H7 (cell line): ENCODE measurements at regions not wholly inside any gene's neighbourhood (a gene's known extent, or its start where the extent isn't known, plus 50 kb on each side); places are given as distances from the start of the nearest gene placed in this dataset.
A peak's percentile ranks its signal among the peaks of the same experiment; 100 is the strongest.

Experiments
- DNase-seq: peaks from one replicate; pipeline ENCODE4 v3.0.0; 2012
- H3K27me3 ChIP-seq: 2 replicates; pipeline ENCODE4 v1.6.0; 2011; ENCODE audit warnings: mild to moderate bottlenecking, low read length; ENCODE audit not compliant: control insufficient read depth, insufficient read depth
- H3K36me3 ChIP-seq: replicated peaks from 2 replicates; pipeline ENCODE4 v1.5.1; 2011; ENCODE audit warnings: low read length; ENCODE audit not compliant: control insufficient read depth, insufficient read depth
- H3K4me3 ChIP-seq: 2 replicates; pipeline ENCODE4 v1.5.1; 2011; ENCODE audit warnings: low read depth, mild to moderate bottlenecking, control low read depth, low read length, moderate library complexity; ENCODE audit not compliant: insufficient read depth

DNA sequence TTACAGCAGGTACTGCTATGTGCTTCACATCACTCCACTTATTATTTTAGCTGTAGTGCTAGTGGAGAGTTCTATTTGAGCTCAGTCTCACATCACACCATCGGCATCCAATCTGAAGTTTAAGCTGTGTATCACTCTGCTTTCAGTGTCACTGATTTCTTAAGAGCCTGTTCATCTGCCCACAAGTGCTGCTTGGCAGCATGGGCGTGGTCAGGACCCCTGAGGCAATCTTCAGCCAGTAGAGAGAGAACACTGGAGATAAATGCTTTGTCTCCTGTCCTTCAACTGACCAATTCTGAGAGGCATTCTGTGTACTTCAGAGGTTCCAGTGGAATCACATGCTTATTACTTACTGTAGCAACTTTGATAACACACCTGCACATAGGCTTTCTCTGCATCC is 728.8 kb downstream of the RPS29 start:
- no peak for DNase-seq

DNA sequence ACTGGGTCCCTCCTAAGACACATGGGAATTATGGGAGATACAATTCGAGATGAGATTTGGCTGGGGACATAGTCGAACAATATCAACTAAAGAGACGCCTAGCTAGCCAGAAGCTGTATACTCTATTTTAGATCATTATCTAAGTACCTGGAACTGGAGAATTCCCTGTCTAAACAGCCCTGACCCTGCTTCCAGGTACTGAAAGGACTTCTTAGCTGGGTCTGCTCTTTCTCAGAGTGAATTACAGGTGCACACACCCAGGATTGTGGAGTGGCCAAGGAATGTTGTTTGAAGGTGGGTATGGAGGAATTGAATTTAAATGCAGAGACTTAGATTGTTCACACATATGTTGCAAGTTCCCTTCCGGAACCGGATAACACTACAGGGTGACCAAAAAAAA is 733.0 kb downstream of the RPS29 start:
- H3K36me3 ChIP-seq = no peaks in the 10 kb centered on the region
- no peaks in the 10 kb centered on the region for H3K27me3 ChIP-seq
- no peak for DNase-seq
- H3K4me3 ChIP-seq = no peak overlapping the region

More for the DNA sequence above, 728.8 kb downstream of the RPS29 start:
- Histone ChIP-seq H3K4me3 (no peak overlapping the region), H3K27me3 (no peaks in the 10 kb centered on the region), H3K36me3 (no peaks in the 10 kb centered on the region)

DNA sequence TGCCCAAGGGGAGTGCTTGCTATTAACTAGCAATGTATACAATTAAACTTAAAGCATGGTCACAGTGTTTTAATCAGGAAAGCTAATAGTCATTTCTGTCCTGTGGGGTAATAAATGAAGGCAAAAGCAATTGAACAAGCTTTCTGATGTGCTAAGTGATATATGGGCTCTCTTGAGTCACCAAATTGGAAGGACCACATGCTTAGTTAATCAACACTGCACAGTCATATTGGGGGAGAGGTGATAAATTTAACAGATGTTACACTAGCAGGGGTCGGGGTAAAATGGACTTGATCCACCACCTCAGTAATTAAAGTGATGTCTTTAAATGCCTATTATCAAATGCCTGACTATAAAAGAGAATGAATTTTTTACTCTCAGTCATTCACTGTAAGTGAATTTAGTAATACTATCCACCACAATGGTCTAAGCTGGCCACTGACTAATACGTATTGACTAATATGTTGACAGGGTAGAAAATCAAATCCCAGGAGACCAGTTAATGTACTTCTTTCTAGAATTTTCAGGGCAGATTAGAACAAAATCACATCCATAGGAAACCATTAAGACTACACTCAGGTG is 736.3 kb downstream of the RPS29 start:
- no peak overlapping the region for H3K4me3 ChIP-seq
- no peaks in the 10 kb centered on the region for H3K27me3 ChIP-seq
- no peak for DNase-seq
- H3K36me3 ChIP-seq = no peaks in the 10 kb centered on the region

DNA sequence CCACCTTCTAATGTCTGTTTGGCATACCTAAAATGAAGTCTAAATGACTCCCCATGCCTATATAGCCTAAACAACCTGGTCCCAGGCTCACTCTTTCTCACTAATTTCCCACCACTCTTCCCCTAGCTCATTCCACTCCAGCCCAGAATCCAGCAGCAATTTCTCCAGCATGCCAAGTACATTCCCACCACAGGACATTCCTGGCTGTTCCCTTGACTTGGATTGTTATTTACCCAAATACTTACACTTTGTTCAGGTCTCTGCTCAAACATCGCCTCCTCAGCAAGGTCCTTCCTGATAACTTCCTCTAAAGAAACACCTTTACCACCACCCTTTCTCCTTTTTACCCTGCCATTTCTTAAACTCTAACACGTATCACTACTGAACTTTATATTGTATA is 743.4 kb downstream of the RPS29 start:
- H3K4me3 ChIP-seq = no peak overlapping the region
- no peak for DNase-seq
- no peaks in the 10 kb centered on the region for H3K36me3 ChIP-seq
- H3K27me3 ChIP-seq = no peaks in the 10 kb centered on the region

DNA sequence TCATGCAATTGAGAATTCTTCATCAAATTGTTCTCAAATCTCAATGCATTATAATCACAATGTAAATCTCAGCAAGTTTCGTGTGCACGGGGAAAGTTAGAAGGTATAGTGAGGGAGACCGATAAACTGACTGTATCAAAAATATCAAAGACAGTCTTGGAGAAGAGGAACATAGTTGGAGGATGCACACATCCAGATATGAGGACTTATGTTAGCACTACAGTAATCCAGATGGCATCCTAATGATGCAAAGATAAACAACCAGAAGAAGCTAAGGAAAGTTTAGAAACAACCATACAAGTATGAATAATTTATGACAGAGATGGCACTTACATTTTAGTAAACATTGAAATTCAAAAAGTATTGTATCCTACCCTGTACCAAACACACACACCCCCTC is 760.1 kb downstream of the RPS29 start:
- Histone ChIP-seq H3K4me3 (no peak overlapping the region), H3K27me3 (no peaks in the 10 kb centered on the region), H3K36me3 (no peaks in the 10 kb centered on the region)
- DNase-seq = no peak

DNA sequence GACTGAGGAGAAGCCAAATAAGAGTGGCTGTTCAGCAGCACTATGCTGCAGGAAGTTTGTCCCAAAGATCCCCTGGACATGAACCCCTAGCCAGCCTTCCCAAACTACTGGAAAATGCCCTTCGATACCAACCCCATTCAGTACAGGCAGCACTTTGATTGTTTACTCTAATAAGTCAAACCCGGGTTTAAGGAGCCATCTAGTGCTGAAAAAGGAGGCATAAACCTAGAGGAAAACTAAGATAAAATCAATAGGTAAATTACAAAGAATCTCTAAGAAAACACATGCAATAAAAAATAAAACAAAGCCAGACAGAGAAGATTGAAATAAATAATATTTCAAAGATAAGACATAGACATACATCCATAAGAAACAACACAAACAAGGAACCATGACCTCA is 771.6 kb downstream of the RPS29 start:
- H3K27me3 ChIP-seq = peaks cover 9% of the 10 kb centered on the region

DNA sequence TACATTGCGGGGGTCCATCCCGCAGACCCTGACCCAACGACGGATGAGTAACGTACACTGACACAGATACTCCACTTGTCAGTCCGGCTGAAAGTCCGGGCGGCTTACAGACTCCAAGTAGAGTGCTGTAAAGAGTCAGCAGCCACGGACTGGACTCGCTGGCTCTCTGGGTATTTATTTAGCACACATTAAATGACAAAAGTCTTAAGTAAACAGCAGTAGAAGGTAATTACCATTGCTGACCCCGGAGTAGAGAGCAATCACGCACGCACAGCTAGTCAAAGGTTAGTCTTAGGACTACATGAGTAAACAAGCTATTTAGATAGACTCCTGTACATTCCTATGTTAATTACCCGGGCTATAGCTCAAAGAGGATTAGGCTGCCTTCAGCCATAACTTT is 780.9 kb downstream of the RPS29 start:
- peaks cover 68% of the 10 kb centered on the region for H3K27me3 ChIP-seq
- no peak overlapping the region for H3K4me3 ChIP-seq
- DNase-seq = peak; percentile 2
- H3K36me3 ChIP-seq = no peaks in the 10 kb centered on the region

More for the DNA sequence above, 771.6 kb downstream of the RPS29 start:
- Histone ChIP-seq H3K4me3 (no peak overlapping the region), H3K36me3 (no peaks in the 10 kb centered on the region)
- no peak for DNase-seq

DNA sequence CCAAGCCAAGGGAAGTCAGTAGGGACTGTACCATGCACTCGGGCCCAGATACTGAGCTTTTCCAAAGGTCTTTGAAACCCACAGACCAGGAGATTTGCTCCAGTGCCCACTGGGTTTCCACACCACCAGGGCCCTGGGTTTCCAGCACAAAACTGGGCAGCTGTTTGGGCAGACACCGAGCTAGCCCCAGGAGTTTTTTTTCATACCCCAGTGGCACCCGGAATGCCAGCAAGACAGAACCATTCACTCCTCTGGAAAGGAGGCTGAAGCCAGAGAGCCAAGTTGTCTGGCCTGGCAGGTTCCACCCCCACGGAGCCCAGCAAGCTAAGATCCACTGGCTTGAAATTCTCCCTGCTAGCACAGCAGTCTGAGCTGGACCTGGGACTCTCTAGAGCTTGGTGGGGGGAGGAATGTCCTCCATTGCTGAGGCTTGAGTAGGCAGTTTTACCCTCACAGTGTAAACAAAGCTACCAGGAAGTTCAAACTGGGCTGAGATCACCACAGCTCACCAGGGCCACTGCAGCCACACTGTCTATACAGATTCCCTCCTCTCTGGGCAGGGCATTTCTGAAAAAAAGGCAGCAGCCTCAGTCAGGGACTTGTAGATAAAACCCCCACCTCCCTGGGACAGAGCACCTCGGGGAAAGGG is 793.7 kb downstream of the RPS29 start:
- DNase-seq = no peak
- Histone ChIP-seq H3K27me3 (no peaks in the 10 kb centered on the region), H3K36me3 (no peaks in the 10 kb centered on the region), H3K4me3 (no peak overlapping the region)

DNA sequence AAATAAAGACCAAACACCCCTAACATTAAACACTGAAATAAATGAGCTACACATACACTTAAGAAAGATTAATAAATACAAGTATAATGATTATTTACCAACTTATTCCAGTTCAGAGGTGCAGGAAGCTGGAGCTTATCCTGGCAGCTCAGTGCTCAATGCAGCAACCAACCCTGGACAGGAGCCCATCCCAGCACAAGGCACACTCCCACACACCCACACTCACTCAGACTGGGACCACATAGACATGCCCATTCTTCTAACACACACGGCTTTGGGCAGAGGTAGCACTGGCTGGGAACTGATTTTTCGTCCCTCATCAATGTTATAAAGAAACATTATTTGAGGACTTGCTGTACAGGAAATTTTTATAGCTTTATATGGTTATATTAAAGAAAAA is 797.4 kb downstream of the RPS29 start:
- Histone ChIP-seq H3K4me3 (no peak overlapping the region), H3K36me3 (no peaks in the 10 kb centered on the region), H3K27me3 (no peaks in the 10 kb centered on the region)
- DNase-seq = no peak

DNA sequence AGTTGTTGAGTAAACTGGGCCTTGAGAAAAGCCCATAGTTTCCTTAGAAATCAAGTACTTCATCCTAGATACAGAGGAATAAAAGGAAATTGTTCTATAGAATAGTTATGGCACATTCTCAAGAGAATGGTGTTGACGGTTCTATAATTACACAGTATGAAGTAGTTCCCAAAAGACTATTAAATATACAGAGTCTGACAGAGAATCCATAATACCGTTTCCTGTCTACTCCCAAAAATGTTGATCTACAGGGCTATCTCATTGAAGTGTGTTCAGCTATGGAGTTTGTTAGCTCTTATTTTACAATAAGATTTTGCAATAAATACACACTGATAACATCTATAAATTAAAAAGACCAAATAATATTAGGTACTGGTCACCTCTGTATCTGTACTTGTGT is 799.7 kb downstream of the RPS29 start:
- Histone ChIP-seq H3K4me3 (no peak overlapping the region), H3K36me3 (no peaks in the 10 kb centered on the region), H3K27me3 (no peaks in the 10 kb centered on the region)
- no peak for DNase-seq

DNA sequence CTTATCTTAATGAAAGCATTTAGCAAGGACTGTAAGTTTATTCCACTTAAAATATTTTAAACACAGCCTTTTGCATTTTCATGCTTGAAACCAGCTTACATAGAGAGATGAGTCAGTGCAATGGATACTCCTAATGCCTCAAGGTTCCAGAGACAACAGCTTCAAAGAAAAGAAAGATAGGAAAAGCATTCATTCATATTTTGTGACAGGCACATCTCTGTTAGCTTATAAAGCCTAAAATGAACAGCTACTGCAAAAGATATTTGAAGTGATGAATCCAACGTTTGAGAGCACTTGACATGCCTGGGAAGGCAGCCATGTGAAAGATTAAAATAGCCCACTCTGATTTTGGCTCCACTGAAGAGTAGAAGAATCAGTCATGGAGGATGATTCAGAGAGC is 814.5 kb downstream of the RPS29 start:
- Histone ChIP-seq H3K36me3 (no peaks in the 10 kb centered on the region), H3K27me3 (no peaks in the 10 kb centered on the region), H3K4me3 (no peak overlapping the region)
- DNase-seq = no peak

DNA sequence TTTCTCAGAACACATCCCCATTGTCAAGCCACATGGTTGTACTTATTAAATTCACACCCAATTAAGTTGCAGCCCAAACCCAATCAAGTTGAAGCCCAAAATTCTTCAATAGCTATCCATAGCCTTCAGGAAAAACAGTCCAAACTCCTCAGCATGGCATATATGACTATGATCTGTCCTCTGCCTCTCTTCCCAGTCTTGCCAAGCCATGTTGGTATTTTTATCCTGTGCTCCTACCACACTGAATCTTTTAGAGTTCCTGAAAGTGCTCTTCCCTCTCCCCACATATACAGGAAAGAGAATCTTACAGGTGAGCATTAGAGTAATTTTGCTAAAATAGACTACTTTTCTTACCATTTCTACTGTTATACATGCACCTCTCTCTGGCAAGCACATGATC is 834.9 kb downstream of the RPS29 start:
- Histone ChIP-seq H3K27me3 (no peaks in the 10 kb centered on the region), H3K4me3 (no peak overlapping the region), H3K36me3 (no peaks in the 10 kb centered on the region)
- no peak for DNase-seq

DNA sequence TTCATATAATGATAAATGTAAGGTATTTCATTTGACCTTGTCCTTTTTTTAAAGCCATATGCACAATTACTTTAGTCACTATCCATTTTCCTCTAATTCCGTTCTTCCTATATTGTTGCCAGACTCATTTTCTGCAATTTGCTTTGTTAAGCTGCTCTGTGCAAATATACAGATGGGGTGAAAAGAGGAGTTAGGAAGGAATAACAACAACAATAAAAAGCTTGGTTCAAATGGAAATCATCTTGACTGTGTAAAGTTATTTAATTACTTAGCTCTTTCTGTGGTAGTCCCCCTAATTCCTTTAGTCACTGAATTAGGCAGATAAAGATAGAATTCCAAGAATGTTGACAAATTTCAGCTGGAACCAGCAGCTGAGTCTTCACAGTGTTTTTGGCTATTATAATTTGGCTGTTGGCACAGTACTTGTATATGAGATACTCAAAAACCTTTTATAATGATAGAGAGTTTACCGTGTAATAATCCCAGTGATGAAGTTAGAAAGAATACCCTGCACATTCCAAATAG is 838.0 kb downstream of the RPS29 start:
- no peak overlapping the region for H3K4me3 ChIP-seq
- DNase-seq = no peak
- no peaks in the 10 kb centered on the region for H3K27me3 ChIP-seq
- no peaks in the 10 kb centered on the region for H3K36me3 ChIP-seq

DNA sequence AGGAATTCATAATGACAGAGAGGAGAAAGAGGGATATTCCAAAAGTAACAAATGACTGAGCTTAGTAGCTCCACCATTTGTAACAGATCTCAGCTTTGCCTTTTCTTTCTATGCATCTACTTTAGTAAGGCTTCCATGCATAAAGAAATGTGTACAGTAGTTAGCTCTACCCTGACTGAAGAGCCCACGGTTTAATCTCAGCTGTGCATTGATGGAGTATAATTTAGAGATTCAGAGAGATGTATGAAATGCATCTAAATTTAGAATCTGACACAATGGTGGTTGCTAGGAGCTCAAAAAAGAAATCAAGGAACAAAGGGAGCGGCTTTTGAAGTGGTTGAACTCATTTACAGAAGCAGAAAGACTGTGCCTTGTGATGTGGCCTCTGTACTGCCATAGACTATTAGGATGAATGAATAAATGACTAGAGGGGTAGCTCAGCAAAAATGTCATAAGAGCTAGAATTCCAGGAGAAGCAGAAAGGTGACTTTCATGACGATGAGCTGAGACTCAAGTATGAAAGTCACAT is 838.6 kb downstream of the RPS29 start:
- H3K36me3 ChIP-seq = no peaks in the 10 kb centered on the region
- DNase-seq = no peak
- no peaks in the 10 kb centered on the region for H3K27me3 ChIP-seq
- H3K4me3 ChIP-seq = no peak overlapping the region

DNA sequence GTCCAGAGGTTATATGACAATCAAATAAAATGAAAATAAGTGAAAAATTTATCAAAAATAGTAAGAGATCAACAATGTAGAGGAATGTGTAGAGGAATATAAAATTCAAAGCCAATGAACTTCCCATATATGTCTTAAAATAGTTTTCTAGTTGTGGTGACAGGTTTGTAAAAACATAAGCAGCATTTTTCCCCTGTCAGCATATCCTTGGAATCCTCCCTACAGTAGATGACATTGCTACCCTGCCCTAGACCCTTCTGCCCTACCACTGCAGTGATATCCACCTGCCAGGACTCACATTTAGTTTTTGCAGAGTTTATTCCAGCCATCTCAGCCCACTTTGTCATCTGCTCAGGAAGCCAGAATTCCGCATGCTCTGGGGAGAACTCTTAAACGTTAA is 842.0 kb downstream of the RPS29 start:
- no peak for DNase-seq
- no peaks in the 10 kb centered on the region for H3K27me3 ChIP-seq
- no peak overlapping the region for H3K4me3 ChIP-seq
- H3K36me3 ChIP-seq = no peaks in the 10 kb centered on the region
